H1 (cell line): ENCODE measurements at regions not wholly inside any gene's neighbourhood (a gene's known extent, or its start where the extent isn't known, plus 50 kb on each side); places are given as distances from the start of the nearest gene placed in this dataset.

ENCODE experiments used
- BRCA1 ChIP-seq: IDR thresholded peaks from 2 replicates; pipeline ENCODE4 v1.6.1; 2012; ENCODE audit warnings: low read depth, low read length, improper control_type of control experiment
- CTCF ChIP-seq, 3 experiments: IDR thresholded peaks; 1 replicate in 2 of 3; 2 replicates in 1 of 3; pipeline versions ENCODE4 v1.5.1 to v1.6.1; 2011; ENCODE audit warnings: low read length in 3 of 3, mild to moderate bottlenecking in 3 of 3, inconsistent platforms in 2 of 3, low read depth in 1 of 3, moderate library complexity in 1 of 3; ENCODE audit not compliant: insufficient read depth in 1 of 3; ENCODE audit errors: control extremely low read depth in 1 of 3
- EP300 ChIP-seq, 2 experiments: IDR thresholded peaks; 1 replicate in 1 of 2; 2 replicates in 1 of 2; pipeline ENCODE4 v1.6.1; 2011 to 2012; ENCODE audit warnings: low read depth in 2 of 2, low read length in 2 of 2, mild to moderate bottlenecking in 2 of 2, borderline replicate concordance in 1 of 2, inconsistent platforms in 1 of 2, moderate library complexity in 1 of 2
- EZH2 ChIP-seq: fragments of 200-600 bp; sonication (generic); IDR thresholded peaks from 2 replicates; pipeline ENCODE4 v1.7.1; 2012; ENCODE audit warnings: low read depth, mild to moderate bottlenecking, moderate library complexity, low read length, inconsistent platforms; ENCODE audit not compliant: severe bottlenecking
- FOSL1 ChIP-seq: IDR thresholded peaks from 2 replicates; pipeline ENCODE4 v1.6.1; 2011; ENCODE audit warnings: mild to moderate bottlenecking, low read depth, low read length, moderate library complexity; ENCODE audit not compliant: insufficient read depth
- POLR2AphosphoS5 ChIP-seq: IDR thresholded peaks from 2 replicates; pipeline ENCODE4 v1.6.1; 2011; ENCODE audit warnings: low read depth, low read length
- SIN3A ChIP-seq, 2 experiments: IDR thresholded peaks in 1 of 2; conservative IDR thresholded peaks in 1 of 2; 2 replicates each; pipeline ENCODE4 v1.6.1; 2011 to 2012; ENCODE audit warnings: low read length in 2 of 2, improper control_type of control experiment in 1 of 2, low read depth in 1 of 2, mild to moderate bottlenecking in 1 of 2
- SRF ChIP-seq: IDR thresholded peaks from 2 replicates; pipeline ENCODE4 v1.6.1; 2011; ENCODE audit warnings: mild to moderate bottlenecking, low read depth, low read length, moderate library complexity
- YY1 ChIP-seq: IDR thresholded peaks from 2 replicates; pipeline ENCODE4 v1.6.1; 2011; ENCODE audit warnings: low read depth, mild to moderate bottlenecking, low read length
- ZNF274 ChIP-seq: IDR thresholded peaks from 2 replicates; pipeline ENCODE4 v1.7.0; 2012; ENCODE audit warnings: low read length, borderline replicate concordance; ENCODE audit errors: extremely low read depth

DNA sequence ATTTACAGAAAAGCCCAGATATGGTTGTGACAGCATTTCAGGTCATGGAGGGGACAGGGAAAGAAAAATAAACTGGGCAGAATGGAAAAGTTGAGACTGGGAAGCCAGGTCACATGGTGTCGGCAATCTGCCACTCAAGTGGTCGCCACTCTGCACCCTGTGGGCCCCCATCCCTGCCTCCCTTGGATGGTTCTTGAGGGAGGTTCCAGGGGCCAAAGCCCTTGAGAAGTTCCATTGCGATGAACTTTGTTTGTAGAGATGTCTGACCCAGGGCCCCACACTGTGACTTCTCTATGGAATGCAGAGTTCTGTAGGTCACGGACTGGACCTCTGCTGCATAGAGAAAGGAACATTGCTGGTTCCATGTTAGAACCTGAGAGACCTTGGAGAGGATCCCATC is 105.7 kb upstream of the SLC14A2 start:
- TF ChIP-seq CTCF (IDR thresholded peaks at IDR 0.05; ENCODE audit: control extremely low read depth in 1 of 3, insufficient read depth in 1 of 3, low read depth in 1 of 3, low read length in 3 of 3) (no peak), ZNF274 (no peak), YY1 (no peak), EP300 (IDR thresholded peaks at IDR 0.05; ENCODE audit: borderline replicate concordance in 1 of 2, low read depth in 2 of 2, low read length in 2 of 2) (no peak), SIN3A (conservative IDR thresholded peaks at IDR 0.05 in 1 of 2, IDR thresholded peaks at IDR 0.05 in 1 of 2; ENCODE audit: low read depth in 1 of 2, low read length in 2 of 2) (no peak), EZH2 (no peak), POLR2AphosphoS5 (no peak), BRCA1 (no peak), FOSL1 (no peak), SRF (no peak)
